ENCODE measurements at regions not wholly inside any gene's neighbourhood (a gene's known extent, or its start where the extent isn't known, plus 50 kb on each side); places are given as distances from the start of the nearest gene placed in this dataset.
"Not testable (repeated sequence)": the region's sequence is repeated elsewhere in the genome, so short reads cannot be mapped to it uniquely, and the experiment has no call there.

GRCh38 chr1:222021129-222021528, 279.2 kb upstream of the DUSP10 start:
- DNase-seq, result no peak

GRCh38 chr1:222020553-222020952, 278.7 kb upstream of the DUSP10 start:
- DNase-seq, result no peak

GRCh38 chr1:222019029-222019428, 277.1 kb upstream of the DUSP10 start:
- DNase-seq, result no peak

- no peak for DNase-seq
These were observed 276.2 kb upstream of the DUSP10 start for GRCh38 chr1:222018041-222018440.

- no peak for DNase-seq
These were observed 273.8 kb upstream of the DUSP10 start for GRCh38 chr1:222015686-222016085.

GRCh38 chr1:222014001-222014400, 272.1 kb upstream of the DUSP10 start:
- DNase-seq, result no peak

- no peak for DNase-seq
These were observed 270.9 kb upstream of the DUSP10 start for GRCh38 chr1:222012816-222013215.

- DNase-seq, result no peak
These were observed 268.4 kb upstream of the DUSP10 start for GRCh38 chr1:222010306-222010705.

GRCh38 chr1:222009105-222009730, 267.3 kb upstream of the DUSP10 start:
- peak; percentile 30 for DNase-seq

GRCh38 chr1:222006715-222007114, 264.8 kb upstream of the DUSP10 start:
- no peak for DNase-seq

- DNase-seq, result no peak
These were observed 262.9 kb upstream of the DUSP10 start for GRCh38 chr1:222004784-222005183.

- DNase-seq, result no peak
These were observed 262.1 kb upstream of the DUSP10 start for GRCh38 chr1:222004034-222004433.

- DNase-seq, result no peak
These were observed 260.6 kb upstream of the DUSP10 start for GRCh38 chr1:222002503-222002902.

GRCh38 chr1:222000131-222000530, 258.2 kb upstream of the DUSP10 start:
- no peak for DNase-seq

GRCh38 chr1:221998781-221999180, 256.9 kb upstream of the DUSP10 start:
- no peak for DNase-seq

- no peak for DNase-seq
These were observed 256.3 kb upstream of the DUSP10 start for GRCh38 chr1:221998186-221998612.

GRCh38 chr1:221997012-221997411, 255.1 kb upstream of the DUSP10 start:
- DNase-seq, result not testable (repeated sequence)

GRCh38 chr1:221994939-221995338, 253.1 kb upstream of the DUSP10 start:
- DNase-seq, result peak; percentile 35

GRCh38 chr1:221994274-221994698, 252.4 kb upstream of the DUSP10 start:
- DNase-seq, result peak; percentile 63

GRCh38 chr1:221993444-221993948, 251.6 kb upstream of the DUSP10 start:
- DNase-seq, result no peak

GRCh38 chr1:221992427-221992826, 250.5 kb upstream of the DUSP10 start:
- peak; percentile 28 for DNase-seq

- no peak for DNase-seq
These were observed 249.3 kb upstream of the DUSP10 start for GRCh38 chr1:221991221-221991620.

GRCh38 chr1:221989741-221990140, 247.9 kb upstream of the DUSP10 start:
- DNase-seq, result no peak

GRCh38 chr1:221988829-221989228, 246.9 kb upstream of the DUSP10 start:
- DNase-seq, result no peak

GRCh38 chr1:221987860-221988520, 246.1 kb upstream of the DUSP10 start:
- DNase-seq, result no peak
